Lower lobe of right lung (tissue), 2 donors: ENCODE measurements at regions not wholly inside any gene's neighbourhood (a gene's known extent, or its start where the extent isn't known, plus 50 kb on each side); places are given as distances from the start of the nearest gene placed in this dataset.
A peak's percentile ranks its signal among the peaks of the same experiment; 100 is the strongest.

Experiments
- ATAC-seq, 2 donors: fragments of 200-7000 bp; cut with Tn5 transposase; one replicate each; pipeline ENCODE4 v1.9.1; 2020 to 2022; ENCODE audit warnings: mild to moderate bottlenecking in 2 of 2, moderate library complexity in 2 of 2
- DNase-seq: peaks from one replicate; pipeline ENCODE4 v3.0.0-alpha.2; 2020
- H3K27ac ChIP-seq: fragments of 200-600 bp; one replicate; pipeline ENCODE4 v1.8.0; 2022
- H3K27me3 ChIP-seq: fragments of 200-600 bp; one replicate; pipeline ENCODE4 v1.8.0; 2022; ENCODE audit warnings: low read depth
- H3K36me3 ChIP-seq: fragments of 200-600 bp; one replicate; pipeline ENCODE4 v1.8.0; 2022; ENCODE audit warnings: mild to moderate bottlenecking
- H3K4me1 ChIP-seq: fragments of 200-600 bp; one replicate; pipeline ENCODE4 v1.8.0; 2022
- H3K4me3 ChIP-seq: fragments of 200-600 bp; one replicate; pipeline ENCODE4 v1.8.0; 2022; ENCODE audit warnings: mild to moderate bottlenecking
- H3K9me3 ChIP-seq: fragments of 200-600 bp; one replicate; pipeline ENCODE4 v1.8.0; 2022
- CTCF ChIP-seq: fragments of 200-600 bp; IDR thresholded peaks from one replicate; pipeline ENCODE4 v1.8.0; 2022; ENCODE audit warnings: antibody characterized with exemption, mild to moderate bottlenecking
- intact Hi-C: fragments of 100-400 bp; cut with DNase I; formaldehyde crosslinking; loops from one replicate; pipeline ENCODE4 v1.11.0; 2022
- donor health status: DM: no; HTN: yes; CAD: no; lungs with severe emphysema.

DNA sequence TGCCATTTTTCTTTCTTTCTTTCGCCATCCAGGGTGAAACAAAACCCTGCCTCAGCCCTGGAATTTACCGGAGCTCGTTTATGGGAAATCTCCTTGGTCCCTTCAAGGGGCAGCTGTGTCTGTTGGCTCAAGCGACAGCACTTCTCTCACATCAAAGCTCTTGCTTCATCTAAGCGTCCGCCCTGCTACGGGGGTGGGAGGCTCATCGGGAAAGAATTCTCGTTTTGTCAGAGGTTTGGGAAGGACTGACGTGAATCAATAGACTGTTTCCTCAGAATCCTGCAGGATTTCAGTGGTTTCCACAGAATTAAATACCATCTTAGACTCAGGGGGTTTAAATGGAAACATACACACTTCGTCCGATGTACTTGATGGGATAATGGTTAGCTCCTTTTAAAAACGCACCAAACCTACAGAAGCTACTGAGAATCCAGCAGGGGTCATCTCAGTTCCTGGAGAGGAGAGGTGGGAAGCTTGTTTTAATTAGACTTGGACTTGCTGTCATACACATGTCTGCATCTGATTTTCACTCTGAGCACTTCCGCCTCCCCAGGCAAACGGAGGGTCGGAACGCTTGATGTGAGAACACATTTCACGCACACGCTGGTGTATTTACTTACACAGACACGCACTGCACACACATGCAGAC is 91.6 kb downstream of the ASB1 start:
- ATAC-seq: peak in 1 of 2 donors; percentile 41
- DNase-seq: no peak
- intact Hi-C loops: no loop called here
- no peaks in the 10 kb centered on the region for H3K27me3 ChIP-seq
- no peak for TF ChIP-seq CTCF
- peaks cover 22% of the 10 kb centered on the region for H3K9me3 ChIP-seq
- no peak overlapping the region for H3K27ac ChIP-seq
- no peak overlapping the region for H3K4me3 ChIP-seq
- no peaks in the 10 kb centered on the region for H3K4me1 ChIP-seq
- no peaks in the 10 kb centered on the region for H3K36me3 ChIP-seq

DNA sequence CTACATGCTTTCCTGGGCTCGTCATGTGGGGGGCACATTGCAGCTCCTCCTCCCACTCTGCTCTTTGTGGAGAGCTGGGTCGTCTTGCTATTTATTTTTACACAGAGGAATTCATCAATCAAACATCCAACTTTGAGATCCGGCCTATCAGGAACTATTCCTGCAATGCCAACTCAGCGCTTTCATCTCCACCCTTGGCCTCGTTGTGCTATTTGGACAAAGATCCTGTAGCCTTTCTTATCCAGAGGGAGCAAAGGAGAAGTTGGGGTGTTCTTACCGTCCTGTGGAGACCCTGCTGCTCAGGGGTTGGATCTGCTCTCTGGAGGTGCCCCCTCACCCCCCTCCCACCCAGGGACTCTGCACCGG is 92.1 kb downstream of the ASB1 start:
- Histone ChIP-seq H3K9me3 (peaks cover 22% of the 10 kb centered on the region), H3K4me3 (no peak overlapping the region), H3K27ac (no peak overlapping the region), H3K4me1 (no peaks in the 10 kb centered on the region), H3K36me3 (no peaks in the 10 kb centered on the region), H3K27me3 (no peaks in the 10 kb centered on the region)
- ATAC-seq (peak in 1 of 2 donors; percentile 12), DNase-seq (no peak)
- intact Hi-C loops: no loop called here
- TF ChIP-seq CTCF: no peak

- no peak for TF ChIP-seq CTCF
- Histone ChIP-seq H3K4me3 (no peak overlapping the region), H3K36me3 (no peaks in the 10 kb centered on the region), H3K9me3 (peaks cover 22% of the 10 kb centered on the region), H3K27ac (no peak overlapping the region), H3K27me3 (no peaks in the 10 kb centered on the region), H3K4me1 (no peaks in the 10 kb centered on the region)
- no peak for DNase-seq
- no peak for ATAC-seq
- intact Hi-C loops: no loop called here
Measured at GRCh38 chr2:238520359-238520886, 93.7 kb downstream of the ASB1 start.

- no peaks in the 10 kb centered on the region for H3K27me3 ChIP-seq
- no peaks in the 10 kb centered on the region for H3K4me1 ChIP-seq
- DNase-seq: no peak
- no peak overlapping the region for H3K27ac ChIP-seq
- no peak overlapping the region for H3K4me3 ChIP-seq
- intact Hi-C loops: no loop called here
- H3K9me3 ChIP-seq: peaks cover 22% of the 10 kb centered on the region
- TF ChIP-seq CTCF: no peak
- no peaks in the 10 kb centered on the region for H3K36me3 ChIP-seq
- ATAC-seq: no peak
Measured at GRCh38 chr2:238521002-238521401, 94.3 kb downstream of the ASB1 start.

DNA sequence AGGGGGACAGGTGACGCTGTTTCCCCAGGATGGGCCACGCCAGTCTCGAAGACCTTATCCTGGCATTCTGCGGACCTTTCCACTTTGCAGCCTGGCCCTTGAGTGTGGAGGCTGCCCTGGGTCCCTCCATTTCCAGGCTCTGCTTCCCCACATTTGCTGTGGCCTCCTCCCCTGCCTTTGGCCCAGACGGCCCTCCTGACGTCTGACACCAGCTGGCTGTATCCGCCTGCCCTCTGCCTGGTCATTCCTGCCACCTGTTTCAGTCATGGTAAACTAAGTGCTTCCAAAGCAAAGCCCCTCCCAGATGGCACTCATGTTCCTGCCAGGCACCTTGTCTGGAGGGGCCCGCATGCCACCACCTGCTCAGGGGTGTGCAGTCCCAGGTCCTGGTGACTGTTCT is 95.1 kb downstream of the ASB1 start:
- intact Hi-C loops: no loop called here
- Histone ChIP-seq H3K36me3 (no peaks in the 10 kb centered on the region), H3K4me3 (no peak overlapping the region), H3K4me1 (no peaks in the 10 kb centered on the region), H3K9me3 (peaks cover 15% of the 10 kb centered on the region), H3K27ac (no peak overlapping the region), H3K27me3 (no peaks in the 10 kb centered on the region)
- ATAC-seq: no peak
- TF ChIP-seq CTCF: no peak
- no peak for DNase-seq
